ENCODE measurements at regions not wholly inside any gene's neighbourhood (a gene's known extent, or its start where the extent isn't known, plus 50 kb on each side); places are given as distances from the start of the nearest gene placed in this dataset.

DNA sequence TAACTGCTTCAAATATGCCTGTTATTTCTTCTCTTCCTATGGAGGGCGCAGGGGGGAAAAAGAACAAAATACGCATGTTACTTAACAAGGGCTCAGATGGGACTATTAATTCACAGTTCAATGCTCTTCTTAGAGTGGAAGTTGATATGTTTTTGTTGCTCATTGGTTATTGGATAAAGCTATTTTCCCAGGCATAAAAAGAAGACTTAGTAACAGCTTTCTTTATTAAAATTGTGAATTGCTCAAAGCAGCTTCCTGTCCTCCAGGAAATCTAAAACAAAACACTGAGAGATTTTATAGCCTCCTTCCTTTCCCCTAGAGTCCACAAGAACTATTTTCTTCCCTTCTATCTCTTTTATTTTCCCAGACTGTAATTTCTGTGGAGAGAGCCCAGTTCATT lies 180.8 kb downstream of the SH3BP4 start:
- H3K27ac ChIP-seq (replicated peaks in 1 of 4), result no peak overlapping the region
- no peak for DNase-seq (ENCODE audit: extremely low spot score)
- H3K4me3 ChIP-seq, result no peak overlapping the region
- H3K9me3 ChIP-seq, result no peaks in the 10 kb centered on the region
- WGBS, result 97% methylated on average over 2 of the region's 2 CpGs
- intact Hi-C loops (cut with DNase I), result no loop called here
- H3K4me1 ChIP-seq, result peaks cover 0 to 5% (median 0%) of the 10 kb centered on the region in 4 donors
- H3K27me3 ChIP-seq, result peaks cover 0 to 11% (median 0%) of the 10 kb centered on the region in 4 donors
- no peaks in the 10 kb centered on the region for H3K36me3 ChIP-seq
- TF ChIP-seq POLR2AphosphoS5 (IDR thresholded peaks at IDR 0.05) (no peak), EP300 (IDR thresholded peaks at IDR 0.05) (no peak), POLR2A (IDR thresholded peaks at IDR 0.05; ENCODE audit: low read depth) (no peak)
- TF ChIP-seq, protein P1, sequence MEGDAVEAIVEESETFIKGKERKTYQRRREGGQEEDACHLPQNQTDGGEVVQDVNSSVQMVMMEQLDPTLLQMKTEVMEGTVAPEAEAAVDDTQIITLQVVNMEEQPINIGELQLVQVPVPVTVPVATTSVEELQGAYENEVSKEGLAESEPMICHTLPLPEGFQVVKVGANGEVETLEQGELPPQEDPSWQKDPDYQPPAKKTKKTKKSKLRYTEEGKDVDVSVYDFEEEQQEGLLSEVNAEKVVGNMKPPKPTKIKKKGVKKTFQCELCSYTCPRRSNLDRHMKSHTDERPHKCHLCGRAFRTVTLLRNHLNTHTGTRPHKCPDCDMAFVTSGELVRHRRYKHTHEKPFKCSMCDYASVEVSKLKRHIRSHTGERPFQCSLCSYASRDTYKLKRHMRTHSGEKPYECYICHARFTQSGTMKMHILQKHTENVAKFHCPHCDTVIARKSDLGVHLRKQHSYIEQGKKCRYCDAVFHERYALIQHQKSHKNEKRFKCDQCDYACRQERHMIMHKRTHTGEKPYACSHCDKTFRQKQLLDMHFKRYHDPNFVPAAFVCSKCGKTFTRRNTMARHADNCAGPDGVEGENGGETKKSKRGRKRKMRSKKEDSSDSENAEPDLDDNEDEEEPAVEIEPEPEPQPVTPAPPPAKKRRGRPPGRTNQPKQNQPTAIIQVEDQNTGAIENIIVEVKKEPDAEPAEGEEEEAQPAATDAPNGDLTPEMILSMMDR (IDR thresholded peaks at IDR 0.05), result no peak

DNA sequence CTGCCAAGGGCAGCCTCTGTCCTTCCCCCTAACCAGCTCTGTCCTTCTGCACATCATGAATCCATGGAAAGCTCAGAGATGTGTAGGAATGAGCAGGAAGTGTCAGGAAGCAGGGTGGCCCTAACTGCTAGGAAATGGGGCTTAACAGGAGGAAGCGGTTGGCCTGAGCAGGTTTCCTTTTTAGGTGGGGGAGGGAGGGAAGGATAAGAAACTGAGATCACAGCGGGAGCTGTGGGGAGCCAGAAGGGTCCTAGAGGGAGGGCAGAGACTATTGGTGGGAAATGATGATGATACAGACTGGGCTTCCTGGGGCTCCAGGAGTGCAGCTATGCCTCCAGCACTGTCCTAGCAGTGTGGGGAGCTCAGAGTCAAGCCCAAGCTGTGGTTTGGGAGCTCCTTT lies 182.0 kb downstream of the SH3BP4 start:
- DNase-seq (ENCODE audit: extremely low spot score), result no peak
- TF ChIP-seq POLR2A (IDR thresholded peaks at IDR 0.05; ENCODE audit: low read depth), result no peak
- no peak for TF ChIP-seq EP300 (IDR thresholded peaks at IDR 0.05)
- TF ChIP-seq, protein P1 (IDR thresholded peaks at IDR 0.05), result no peak
- TF ChIP-seq POLR2AphosphoS5 (IDR thresholded peaks at IDR 0.05), result no peak
- no peak overlapping the region for H3K27ac ChIP-seq (replicated peaks in 1 of 4)
- WGBS, result 75% methylated on average over 2 of the region's 2 CpGs
- intact Hi-C loops (cut with DNase I), result loop anchor here (2.0 kb wide), 1 partner anchor 613 kb away; no protein-coding TSS in a partner anchor
- H3K9me3 ChIP-seq, result no peaks in the 10 kb centered on the region
- H3K36me3 ChIP-seq, result no peaks in the 10 kb centered on the region
- H3K4me1 ChIP-seq, result peaks cover 0 to 5% (median 0%) of the 10 kb centered on the region in 4 donors
- H3K4me3 ChIP-seq, result no peak overlapping the region
- peaks cover 0 to 11% (median 0%) of the 10 kb centered on the region in 4 donors for H3K27me3 ChIP-seq

DNA sequence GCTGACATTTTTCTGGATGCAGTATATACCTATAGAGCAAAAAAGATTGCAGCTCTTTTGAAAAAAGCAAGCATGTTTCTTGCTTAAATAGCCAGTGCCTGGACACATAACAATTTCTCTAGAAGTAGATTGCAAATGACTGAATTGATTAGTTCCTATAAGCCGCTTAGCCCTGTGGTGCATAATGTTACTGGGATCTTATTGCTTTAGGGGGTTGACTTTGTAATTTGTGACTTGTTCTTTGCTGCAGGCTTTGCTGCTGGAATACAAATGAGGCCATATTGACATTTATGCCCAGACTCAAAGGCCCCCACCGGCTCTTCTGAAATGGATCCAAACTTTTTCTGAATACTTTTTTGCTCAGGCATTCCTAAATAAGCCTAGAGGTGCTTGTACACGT lies 182.6 kb downstream of the SH3BP4 start:
- DNase-seq (ENCODE audit: extremely low spot score), result no peak
- Histone ChIP-seq H3K27me3 (peaks cover 0 to 11% (median 0%) of the 10 kb centered on the region in 4 donors), H3K27ac (replicated peaks in 1 of 4) (no peak overlapping the region), H3K36me3 (no peaks in the 10 kb centered on the region), H3K4me1 (peaks cover 0 to 5% (median 0%) of the 10 kb centered on the region in 4 donors), H3K9me3 (no peaks in the 10 kb centered on the region), H3K4me3 (no peak overlapping the region)
- intact Hi-C loops (cut with DNase I), result loop anchor here (2.0 kb wide), 1 partner anchor 612 kb away; no protein-coding TSS in a partner anchor
- TF ChIP-seq EP300 (IDR thresholded peaks at IDR 0.05) (no peak), POLR2AphosphoS5 (IDR thresholded peaks at IDR 0.05) (no peak), POLR2A (IDR thresholded peaks at IDR 0.05; ENCODE audit: low read depth) (no peak)
- TF ChIP-seq, protein P1 (IDR thresholded peaks at IDR 0.05), result no peak
- WGBS, result 94% methylated on average over 3 of the region's 3 CpGs

DNA sequence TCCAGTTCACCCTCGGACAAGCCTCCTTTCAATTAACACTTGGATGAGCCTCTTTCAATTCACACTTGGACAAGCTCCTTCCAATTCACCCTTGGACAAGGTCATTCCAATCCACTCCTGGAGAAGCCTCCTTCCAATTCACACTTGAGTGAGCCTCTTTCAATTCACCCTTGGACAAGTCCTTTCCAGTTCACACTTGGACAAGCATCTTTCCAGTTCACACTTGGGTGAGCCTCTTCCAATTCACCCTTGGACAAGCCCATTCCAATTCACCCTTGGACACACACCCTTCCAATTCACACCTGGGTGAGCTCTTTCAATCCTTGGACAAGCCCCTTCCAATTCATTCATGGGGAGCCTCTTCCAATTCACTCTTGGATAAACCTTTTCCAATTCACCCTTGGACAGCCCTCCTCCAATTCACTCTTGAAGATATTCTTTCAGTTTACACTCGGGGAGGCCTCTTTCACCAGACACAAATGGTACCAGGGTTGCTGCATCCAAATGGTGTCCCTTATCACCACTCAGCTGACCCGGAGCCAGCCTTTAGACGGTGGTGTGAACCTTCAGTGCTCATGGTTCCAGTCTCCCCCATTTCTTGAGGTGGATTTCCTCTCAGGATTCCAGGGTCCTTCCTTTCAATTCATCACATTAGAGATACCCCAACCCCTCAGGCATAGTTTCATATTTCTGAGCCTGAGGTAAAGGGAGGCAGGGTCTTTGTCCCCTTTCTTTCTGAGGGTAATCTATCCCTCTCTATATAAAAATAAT lies 183.6 kb downstream of the SH3BP4 start:
- 92% methylated on average over 4 of the region's 4 CpGs for WGBS
- intact Hi-C loops (cut with DNase I), result loop anchor here (1.0 to 2.0 kb wide), 2 partner anchors 459 to 611 kb away; no protein-coding TSS in a partner anchor

DNA sequence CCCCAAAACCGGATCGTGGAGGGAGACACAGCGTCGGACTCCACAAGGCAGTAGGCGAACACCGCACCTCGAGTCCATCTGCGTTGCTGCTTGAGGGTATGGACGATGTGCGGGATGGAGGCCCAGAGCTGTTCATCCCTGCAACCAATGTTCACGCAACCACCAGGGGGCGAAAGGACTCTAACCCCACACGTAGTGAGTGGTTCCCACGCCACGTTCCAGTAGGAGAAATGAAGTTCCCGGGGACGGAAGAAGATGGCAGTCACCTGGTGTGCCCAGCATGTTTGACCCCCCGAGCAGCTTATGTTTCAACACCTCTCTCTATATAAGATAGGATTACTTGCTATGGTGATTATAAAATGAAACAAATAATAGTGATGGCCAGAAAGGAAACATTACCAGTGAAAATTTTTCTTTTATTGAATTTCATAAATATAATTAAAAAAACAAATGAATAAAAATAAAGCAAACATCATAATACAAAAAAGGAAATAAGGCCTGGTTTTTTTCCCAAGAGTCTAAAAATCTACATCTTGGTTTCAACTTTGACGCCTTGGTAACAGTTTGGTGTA lies 184.3 kb downstream of the SH3BP4 start:
- Histone ChIP-seq H3K36me3 (no peaks in the 10 kb centered on the region), H3K9me3 (no peaks in the 10 kb centered on the region), H3K27ac (replicated peaks in 1 of 4) (no peak overlapping the region), H3K4me1 (peaks cover 0 to 5% (median 0%) of the 10 kb centered on the region in 4 donors), H3K4me3 (no peak overlapping the region), H3K27me3 (peaks cover 0 to 9% (median 0%) of the 10 kb centered on the region in 4 donors)
- 40% methylated on average over 19 of the region's 19 CpGs for WGBS
- TF ChIP-seq, protein P1 (IDR thresholded peaks at IDR 0.05), result peak; percentile 68 to 79 (median 72)
- no peak for TF ChIP-seq POLR2A (IDR thresholded peaks at IDR 0.05; ENCODE audit: low read depth)
- intact Hi-C loops (cut with DNase I), result loop anchor here (1.0 to 2.0 kb wide), 2 partner anchors 458 to 611 kb away; no protein-coding TSS in a partner anchor
- no peak for DNase-seq (ENCODE audit: extremely low spot score)

More for the DNA sequence above, 183.6 kb downstream of the SH3BP4 start:
- Histone ChIP-seq H3K4me3 (no peak overlapping the region), H3K27ac (replicated peaks in 1 of 4) (no peak overlapping the region), H3K36me3 (no peaks in the 10 kb centered on the region), H3K9me3 (no peaks in the 10 kb centered on the region), H3K27me3 (peaks cover 0 to 11% (median 0%) of the 10 kb centered on the region in 4 donors), H3K4me1 (peaks cover 0 to 5% (median 0%) of the 10 kb centered on the region in 4 donors)
- DNase-seq (ENCODE audit: extremely low spot score), result no peak
- TF ChIP-seq POLR2AphosphoS5 (IDR thresholded peaks at IDR 0.05), result no peak
